Stimulated activated CD8-positive, alpha-beta memory T cell treated with anti-CD3 and anti-CD28 coated beads, Interleukin-12 subunit alpha, Interleukin-12 subunit beta, amount 100 ng/mL, for 1 hour (primary cell): ENCODE measurements at regions not wholly inside any gene's neighbourhood (a gene's known extent, or its start where the extent isn't known, plus 50 kb on each side); places are given as distances from the start of the nearest gene placed in this dataset.

Experiments used
- DNase-seq: peaks from one replicate; pipeline ENCODE4 v3.0.0-alpha.2; 2020; ENCODE audit warnings: low read depth

GRCh38 chr1:29900712-29901111 lies 664.4 kb downstream of the PTPRU start:
- DNase-seq = no peak

GRCh38 chr1:29900104-29900679 lies 663.9 kb downstream of the PTPRU start:
- DNase-seq = no peak

GRCh38 chr1:29896791-29897714 lies 660.7 kb downstream of the PTPRU start:
- DNase-seq = no peak

GRCh38 chr1:29896300-29896699 lies 660.0 kb downstream of the PTPRU start:
- DNase-seq = no peak

GRCh38 chr1:29895201-29895600 lies 658.9 kb downstream of the PTPRU start:
- DNase-seq = no peak

GRCh38 chr1:29894311-29894710 lies 658.0 kb downstream of the PTPRU start:
- DNase-seq = no peak

- DNase-seq = no peak
Observed at GRCh38 chr1:29893806-29894205, 657.5 kb downstream of the PTPRU start.

GRCh38 chr1:29893046-29893723 lies 656.9 kb downstream of the PTPRU start:
- DNase-seq = no peak

GRCh38 chr1:29892247-29892646 lies 655.9 kb downstream of the PTPRU start:
- DNase-seq = no peak

GRCh38 chr1:29890201-29890959 lies 654.1 kb downstream of the PTPRU start:
- no peak for DNase-seq

- DNase-seq = no peak
Observed at GRCh38 chr1:29889776-29890175, 653.5 kb downstream of the PTPRU start.

- no peak for DNase-seq
Observed at GRCh38 chr1:29884740-29885139, 648.4 kb downstream of the PTPRU start.

- DNase-seq = no peak
Observed at GRCh38 chr1:29883986-29884385, 647.7 kb downstream of the PTPRU start.

GRCh38 chr1:29883411-29883832 lies 647.1 kb downstream of the PTPRU start:
- no peak for DNase-seq

GRCh38 chr1:29880556-29880955 lies 644.2 kb downstream of the PTPRU start:
- DNase-seq = no peak

GRCh38 chr1:29879217-29879616 lies 642.9 kb downstream of the PTPRU start:
- no peak for DNase-seq

- DNase-seq = no peak
Observed at GRCh38 chr1:29878501-29878900, 642.2 kb downstream of the PTPRU start.

GRCh38 chr1:29876902-29877301 lies 640.6 kb downstream of the PTPRU start:
- DNase-seq = no peak

GRCh38 chr1:29876441-29876840 lies 640.1 kb downstream of the PTPRU start:
- DNase-seq = no peak

- no peak for DNase-seq
Observed at GRCh38 chr1:29875557-29876028, 639.3 kb downstream of the PTPRU start.

- no peak for DNase-seq
Observed at GRCh38 chr1:29870621-29871020, 634.3 kb downstream of the PTPRU start.

GRCh38 chr1:29869802-29870201 lies 633.5 kb downstream of the PTPRU start:
- DNase-seq = no peak
